GM12865 (cell line): ENCODE measurements at regions not wholly inside any gene's neighbourhood (a gene's known extent, or its start where the extent isn't known, plus 50 kb on each side); places are given as distances from the start of the nearest gene placed in this dataset.
"Not testable (repeated sequence)": the region's sequence is repeated elsewhere in the genome, so short reads cannot be mapped to it uniquely, and the experiment has no call there.

Source experiments
- DNase-seq: peaks from one replicate; pipeline ENCODE4 v3.0.0; 2010; ENCODE audit warnings: low read depth
- H3K4me3 ChIP-seq: 2 replicates; pipeline ENCODE4 v1.5.1; 2011; ENCODE audit warnings: mild to moderate bottlenecking, low read depth, low read length, control low read depth
- TF ChIP-seq, protein P1 (sequence below): IDR thresholded peaks from 2 replicates; pipeline ENCODE4 v1.5.1; 2011; ENCODE audit warnings: low read length, control low read depth, low read depth, inconsistent platforms; ENCODE audit not compliant: insufficient read depth; ENCODE audit errors: missing control alignments

DNA sequence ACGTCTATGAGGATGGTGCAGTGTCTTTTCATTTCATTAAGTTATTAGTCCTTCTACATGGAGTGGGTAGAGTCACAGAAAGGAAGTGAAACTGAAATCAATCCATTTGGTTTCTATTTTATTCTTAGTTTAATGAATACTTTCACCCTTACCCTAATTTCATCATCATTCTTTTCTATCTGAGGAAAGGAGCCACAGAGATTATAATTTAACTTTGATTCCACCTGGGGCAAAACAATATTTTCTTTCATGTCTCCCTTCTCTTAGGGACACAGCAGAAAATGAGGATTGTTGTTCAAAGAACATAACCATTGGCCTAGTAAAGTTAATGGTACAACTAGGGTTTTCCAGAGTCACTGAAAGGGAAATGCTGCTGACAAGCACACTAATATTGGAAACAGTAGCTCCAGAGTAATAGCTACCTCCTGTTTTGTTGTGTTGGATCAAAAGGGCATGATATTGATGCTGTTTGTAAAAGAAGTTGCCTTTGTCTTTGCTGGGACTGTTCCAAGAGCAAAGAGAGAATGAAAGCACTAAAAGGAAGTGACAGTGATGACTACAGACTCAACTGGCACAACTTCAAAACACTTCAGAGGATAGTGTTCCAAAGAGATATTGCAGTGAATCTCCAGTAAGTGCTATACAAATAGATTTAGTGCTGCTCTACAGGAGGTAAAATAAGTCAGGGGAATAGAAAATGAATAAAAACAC is 247.1 kb upstream of the PITX2 start:
- TF ChIP-seq, protein P1, sequence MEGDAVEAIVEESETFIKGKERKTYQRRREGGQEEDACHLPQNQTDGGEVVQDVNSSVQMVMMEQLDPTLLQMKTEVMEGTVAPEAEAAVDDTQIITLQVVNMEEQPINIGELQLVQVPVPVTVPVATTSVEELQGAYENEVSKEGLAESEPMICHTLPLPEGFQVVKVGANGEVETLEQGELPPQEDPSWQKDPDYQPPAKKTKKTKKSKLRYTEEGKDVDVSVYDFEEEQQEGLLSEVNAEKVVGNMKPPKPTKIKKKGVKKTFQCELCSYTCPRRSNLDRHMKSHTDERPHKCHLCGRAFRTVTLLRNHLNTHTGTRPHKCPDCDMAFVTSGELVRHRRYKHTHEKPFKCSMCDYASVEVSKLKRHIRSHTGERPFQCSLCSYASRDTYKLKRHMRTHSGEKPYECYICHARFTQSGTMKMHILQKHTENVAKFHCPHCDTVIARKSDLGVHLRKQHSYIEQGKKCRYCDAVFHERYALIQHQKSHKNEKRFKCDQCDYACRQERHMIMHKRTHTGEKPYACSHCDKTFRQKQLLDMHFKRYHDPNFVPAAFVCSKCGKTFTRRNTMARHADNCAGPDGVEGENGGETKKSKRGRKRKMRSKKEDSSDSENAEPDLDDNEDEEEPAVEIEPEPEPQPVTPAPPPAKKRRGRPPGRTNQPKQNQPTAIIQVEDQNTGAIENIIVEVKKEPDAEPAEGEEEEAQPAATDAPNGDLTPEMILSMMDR = no peak
- DNase-seq = peak; percentile 11
- no peak overlapping the region for H3K4me3 ChIP-seq

DNA sequence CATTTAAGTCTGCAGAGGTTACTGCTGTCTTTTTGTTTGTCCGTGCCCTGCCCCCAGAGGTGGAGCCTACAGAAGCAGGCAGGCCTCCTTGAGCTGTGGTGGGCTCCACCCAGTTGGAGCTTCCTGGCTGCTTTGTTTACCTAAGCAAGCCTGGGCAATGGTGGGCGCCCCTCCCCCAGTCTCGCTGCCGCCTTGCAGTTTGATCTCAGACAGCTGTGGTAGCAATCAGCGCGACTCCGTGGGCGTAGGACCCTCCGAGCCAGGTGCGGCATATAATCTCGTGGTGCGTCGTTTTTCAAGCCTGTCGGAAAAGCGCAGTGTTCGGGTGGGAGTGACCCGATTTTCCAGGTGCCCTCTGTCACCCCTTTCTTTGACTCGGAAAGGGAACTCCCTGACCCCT is 253.3 kb upstream of the PITX2 start:
- DNase-seq, H3K4me3 ChIP-seq: not testable (repeated sequence)

DNA sequence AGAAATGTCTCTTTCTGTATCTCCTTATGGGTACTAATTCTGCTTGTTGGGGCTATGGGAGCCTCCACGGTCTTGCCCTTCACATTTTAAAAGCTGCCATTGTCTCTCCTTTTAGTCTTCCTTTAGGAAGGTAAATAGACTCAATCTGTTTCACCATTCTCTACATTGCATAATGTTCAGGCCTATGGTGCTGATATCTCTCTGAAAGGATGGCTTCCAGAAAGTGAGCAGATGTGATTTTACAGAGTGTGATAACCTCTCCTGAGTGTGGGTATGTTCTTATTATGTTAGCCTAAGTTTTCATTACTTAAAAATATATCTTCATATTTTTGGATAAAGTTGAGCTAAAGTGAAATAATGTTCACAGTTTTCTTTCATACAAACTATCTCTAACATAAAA is 254.0 kb upstream of the PITX2 start:
- DNase-seq = no peak
- TF ChIP-seq, protein P1 = no peak
- H3K4me3 ChIP-seq = no peak overlapping the region

DNA sequence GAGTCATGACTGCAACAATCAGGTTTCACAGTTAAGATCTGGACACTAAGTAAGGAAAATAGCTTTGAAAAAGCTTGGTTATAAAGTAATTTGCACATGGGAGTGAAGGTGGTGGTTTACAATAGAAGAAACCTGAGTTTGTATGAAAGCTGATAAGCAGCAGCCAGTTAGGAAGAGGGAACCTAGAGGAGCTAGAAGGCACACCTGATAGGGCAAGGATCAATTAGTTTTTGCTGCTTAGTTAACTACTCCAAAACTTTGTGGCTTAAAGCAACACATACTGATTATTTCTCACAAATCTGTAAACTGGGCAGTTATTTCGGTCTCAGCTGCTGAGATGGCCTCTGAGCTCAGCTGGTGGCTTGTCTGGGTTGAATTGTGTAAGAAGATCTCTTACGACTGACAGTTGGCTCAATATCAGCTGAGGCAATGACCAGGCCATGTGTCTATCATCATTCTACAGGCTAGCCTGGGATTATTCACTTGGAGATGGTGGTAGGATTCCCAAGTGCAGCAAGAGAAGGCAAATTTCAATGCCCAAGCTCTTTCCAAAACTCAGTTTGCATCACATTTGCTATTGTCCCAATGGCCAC is 255.0 kb upstream of the PITX2 start:
- no peak overlapping the region for H3K4me3 ChIP-seq
- no peak for DNase-seq
- TF ChIP-seq, protein P1 = no peak

DNA sequence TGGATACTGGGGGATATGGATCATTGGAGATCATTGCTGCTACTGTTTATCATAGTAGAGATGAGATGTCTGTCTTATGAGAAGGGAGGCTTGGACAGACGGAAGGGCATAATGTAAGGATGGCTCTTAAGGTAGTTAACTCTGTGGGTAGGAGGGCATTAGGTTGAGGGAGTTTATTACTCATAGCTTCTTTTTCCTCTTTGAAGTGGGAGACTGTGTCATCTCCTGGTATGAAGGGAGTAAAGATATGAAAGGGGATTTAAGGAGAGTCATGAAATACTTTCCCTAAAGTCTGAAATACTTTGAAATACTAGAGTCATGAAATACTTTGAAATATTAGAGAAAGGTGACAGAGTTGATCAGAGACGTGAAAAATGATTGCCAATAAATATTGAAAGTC is 255.5 kb upstream of the PITX2 start:
- no peak for DNase-seq
- H3K4me3 ChIP-seq = no peak overlapping the region
- TF ChIP-seq, protein P1 = no peak

DNA sequence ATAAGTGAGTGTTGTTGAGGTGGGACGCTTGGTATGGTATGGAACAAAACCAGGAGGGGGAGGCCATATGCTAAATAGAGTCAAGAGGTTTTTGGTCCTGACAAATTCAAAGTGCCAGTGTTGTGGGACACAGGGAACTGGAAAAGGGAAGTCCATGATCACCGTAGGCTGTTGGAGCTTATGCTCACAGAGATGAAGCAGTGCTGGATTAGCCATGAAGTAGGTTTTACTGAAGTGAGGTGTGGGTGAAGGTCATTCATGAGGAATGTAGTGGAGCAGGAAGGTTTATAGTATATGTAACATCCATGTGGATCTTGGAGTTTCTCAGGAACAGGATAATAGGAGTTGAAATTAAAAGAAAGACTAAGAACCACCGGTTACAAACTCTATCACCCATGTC is 256.1 kb upstream of the PITX2 start:
- H3K4me3 ChIP-seq = no peak overlapping the region
- no peak for DNase-seq
- TF ChIP-seq, protein P1 = no peak

DNA sequence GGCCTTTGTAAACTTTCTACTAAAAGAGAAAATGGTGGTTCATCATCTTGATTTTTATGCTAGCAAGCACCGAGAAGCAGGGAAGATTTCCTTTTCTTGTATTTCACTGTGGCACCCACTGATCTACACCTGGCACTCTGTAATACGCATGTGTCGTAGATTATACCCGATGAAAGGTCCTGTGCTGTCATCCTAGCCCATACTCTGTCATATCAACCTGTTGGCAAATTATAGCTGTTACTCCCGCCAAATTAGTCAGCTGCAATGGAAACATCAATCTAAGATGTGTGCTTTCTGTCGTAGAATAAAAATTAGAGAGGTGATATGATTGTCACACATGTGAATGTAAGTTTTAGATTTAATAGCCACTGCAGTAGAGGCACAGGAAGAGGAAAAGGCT is 263.4 kb upstream of the PITX2 start:
- TF ChIP-seq, protein P1 = no peak
- no peak overlapping the region for H3K4me3 ChIP-seq
- no peak for DNase-seq
